Spleen (tissue), 11 donors: ENCODE measurements at regions not wholly inside any gene's neighbourhood (a gene's known extent, or its start where the extent isn't known, plus 50 kb on each side); places are given as distances from the start of the nearest gene placed in this dataset.

Experiments used
- DNase-seq: peaks from one replicate; pipeline ENCODE4 v3.0.0-alpha.2; 2020
- H3K27ac ChIP-seq, 8 donors: fragments of 200-600 bp; sonication (generic) in 7 of 8; 1 replicate in 4 of 8; 2 replicates in 4 of 8; pipeline versions ENCODE4 v1.5.0 to v1.8.0; 2016 to 2021; ENCODE audit warnings: inconsistent platforms in 4 of 8, mild to moderate bottlenecking in 4 of 8, moderate library complexity in 1 of 8
- H3K27me3 ChIP-seq, 7 donors: fragments of 200-600 bp; sonication (generic) in 6 of 7; replicated peaks in 1 of 7; 1 replicate in 4 of 7; 2 replicates in 3 of 7; pipeline versions ENCODE4 v1.5.0 to v1.8.0; 2016 to 2021; ENCODE audit warnings: inconsistent platforms in 3 of 7, mild to moderate bottlenecking in 1 of 7
- H3K36me3 ChIP-seq, 6 donors: fragments of 200-600 bp; sonication (generic) in 5 of 6; 1 replicate in 4 of 6; 2 replicates in 2 of 6; pipeline versions ENCODE4 v1.5.0 to v1.8.0; 2016 to 2021; ENCODE audit warnings: inconsistent platforms in 2 of 6
- H3K4me1 ChIP-seq, 6 donors: fragments of 200-600 bp; sonication (generic) in 5 of 6; 1 replicate in 3 of 6; 2 replicates in 3 of 6; pipeline versions ENCODE4 v1.5.0 to v1.8.0; 2016 to 2021; ENCODE audit warnings: inconsistent platforms in 3 of 6
- H3K4me3 ChIP-seq, 8 donors: fragments of 200-600 bp; sonication (generic) in 7 of 8; 1 replicate in 4 of 8; 2 replicates in 4 of 8; pipeline versions ENCODE4 v1.5.0 to v1.8.0; 2016 to 2021; ENCODE audit warnings: inconsistent platforms in 4 of 8, mild to moderate bottlenecking in 4 of 8, moderate library complexity in 2 of 8
- H3K9me3 ChIP-seq, 8 donors: fragments of 200-600 bp; sonication (generic) in 7 of 8; 1 replicate in 4 of 8; 2 replicates in 4 of 8; pipeline versions ENCODE4 v1.5.0 to v1.8.0; 2016 to 2021; ENCODE audit warnings: inconsistent platforms in 4 of 8
- POLR2A ChIP-seq, 3 donors: fragments of 450-650 bp; IDR thresholded peaks; one replicate each; pipeline ENCODE4 v1.5.1; 2017; ENCODE audit warnings: antibody characterized with exemption in 3 of 3, mild to moderate bottlenecking in 1 of 3
- POLR2AphosphoS5 ChIP-seq, 3 donors: sonication (generic); formaldehyde crosslinking; IDR thresholded peaks; one replicate each; pipeline ENCODE4 v1.5.1; 2017; ENCODE audit warnings: antibody characterized with exemption in 3 of 3
- WGBS, 5 donors: extraction: QIAGEN DNeasy Blood & Tissue Kit in 3 of 5; methylation state at CpG; one replicate each; pipeline versions ENCODE4 v1.1.5 to v1.1.7; 2013 to 2018; 5-methylcytosine and 5-hydroxymethylcytosine counted together
- intact Hi-C: fragments of 100-400 bp; cut with DNase I; formaldehyde crosslinking; loops from one replicate; pipeline ENCODE4 v1.15.0; 2023; ENCODE audit warnings: low total_unique reads
- TF ChIP-seq, protein P1 (sequence below), 11 experiments: fragments of 200-600 bp in 7 of 11; fragments of 450-650 bp in 4 of 11; sonication (generic) in 4 of 11; IDR thresholded peaks in 8 of 11; conservative IDR thresholded peaks in 3 of 11; 1 replicate in 7 of 11; 2 replicates in 4 of 11; pipeline versions ENCODE4 v1.4.0 to v1.8.0; 2016 to 2021; ENCODE audit warnings: antibody characterized with exemption in 11 of 11, inconsistent platforms in 4 of 11, mild to moderate bottlenecking in 1 of 11
- donor health status: healthy with polysubstance abuse.
- donor health status: DM: no; HTN: no; CAD: no; lungs with moderate emphysema.
- donor health status: DM: no; HTN: no; CAD: no.
- donor health status: Bipolar disorder and iron deficiency.
- donor health status: healthy.
- donor health status: DM: no; HTN: no; CAD: no.
- donor health status: DM: yes; HTN: yes; CAD: no.

DNA sequence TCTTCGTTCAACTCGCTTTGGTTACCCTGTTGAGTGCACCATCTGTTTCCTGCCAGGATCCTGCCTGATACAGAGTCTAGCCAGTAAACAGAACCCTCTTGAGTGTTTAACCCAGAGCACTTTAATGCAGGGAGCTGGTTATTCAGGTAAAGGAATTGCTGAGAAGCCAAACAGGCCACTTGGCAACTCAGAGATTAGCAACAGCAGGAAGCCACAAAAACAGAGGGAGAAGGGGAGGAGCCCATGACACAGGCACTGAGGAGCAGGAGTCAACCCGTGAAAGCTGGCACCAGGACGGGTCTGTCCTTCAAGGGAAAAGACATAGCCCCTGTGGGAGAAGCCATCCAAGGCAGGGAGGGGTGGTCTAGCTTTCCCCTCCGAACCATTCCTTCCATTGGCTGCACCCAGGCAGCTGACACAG is 641.4 kb downstream of the ZNF674 start:
- no peak for DNase-seq
- TF ChIP-seq POLR2A (IDR thresholded peaks at IDR 0.05) = no peak
- TF ChIP-seq, protein P1, sequence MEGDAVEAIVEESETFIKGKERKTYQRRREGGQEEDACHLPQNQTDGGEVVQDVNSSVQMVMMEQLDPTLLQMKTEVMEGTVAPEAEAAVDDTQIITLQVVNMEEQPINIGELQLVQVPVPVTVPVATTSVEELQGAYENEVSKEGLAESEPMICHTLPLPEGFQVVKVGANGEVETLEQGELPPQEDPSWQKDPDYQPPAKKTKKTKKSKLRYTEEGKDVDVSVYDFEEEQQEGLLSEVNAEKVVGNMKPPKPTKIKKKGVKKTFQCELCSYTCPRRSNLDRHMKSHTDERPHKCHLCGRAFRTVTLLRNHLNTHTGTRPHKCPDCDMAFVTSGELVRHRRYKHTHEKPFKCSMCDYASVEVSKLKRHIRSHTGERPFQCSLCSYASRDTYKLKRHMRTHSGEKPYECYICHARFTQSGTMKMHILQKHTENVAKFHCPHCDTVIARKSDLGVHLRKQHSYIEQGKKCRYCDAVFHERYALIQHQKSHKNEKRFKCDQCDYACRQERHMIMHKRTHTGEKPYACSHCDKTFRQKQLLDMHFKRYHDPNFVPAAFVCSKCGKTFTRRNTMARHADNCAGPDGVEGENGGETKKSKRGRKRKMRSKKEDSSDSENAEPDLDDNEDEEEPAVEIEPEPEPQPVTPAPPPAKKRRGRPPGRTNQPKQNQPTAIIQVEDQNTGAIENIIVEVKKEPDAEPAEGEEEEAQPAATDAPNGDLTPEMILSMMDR (IDR thresholded peaks at IDR 0.05 in 8 of 11, conservative IDR thresholded peaks at IDR 0.05 in 3 of 11) = no peak
- TF ChIP-seq POLR2AphosphoS5 (IDR thresholded peaks at IDR 0.05) = no peak
- H3K27ac ChIP-seq = no peak overlapping the region
- no peaks in the 10 kb centered on the region for H3K36me3 ChIP-seq
- H3K4me3 ChIP-seq = no peak overlapping the region
- H3K27me3 ChIP-seq = no peaks in the 10 kb centered on the region
- 20 to 58% (median 29%) methylated on average over 4 to 5 of the region's 5 CpGs for WGBS, 5 donors
- intact Hi-C loops = no loop called here
- H3K4me1 ChIP-seq = no peaks in the 10 kb centered on the region
- no peaks in the 10 kb centered on the region for H3K9me3 ChIP-seq

GRCh38 chrX:45900766-45901615 is 644.2 kb downstream of the ZNF674 start:
- no peaks in the 10 kb centered on the region for H3K9me3 ChIP-seq
- intact Hi-C loops = no loop called here
- no peaks in the 10 kb centered on the region for H3K27me3 ChIP-seq
- TF ChIP-seq, protein P1 (IDR thresholded peaks at IDR 0.05 in 8 of 11, conservative IDR thresholded peaks at IDR 0.05 in 3 of 11) = no peak
- no peak for TF ChIP-seq POLR2A (IDR thresholded peaks at IDR 0.05)
- no peak for TF ChIP-seq POLR2AphosphoS5 (IDR thresholded peaks at IDR 0.05)
- DNase-seq = no peak
- H3K4me1 ChIP-seq = no peaks in the 10 kb centered on the region
- H3K36me3 ChIP-seq = no peaks in the 10 kb centered on the region
- WGBS, 5 donors = 61 to 77% (median 65%) methylated on average over 9 of the region's 9 CpGs
- H3K4me3 ChIP-seq = no peak overlapping the region
- no peak overlapping the region for H3K27ac ChIP-seq

DNA sequence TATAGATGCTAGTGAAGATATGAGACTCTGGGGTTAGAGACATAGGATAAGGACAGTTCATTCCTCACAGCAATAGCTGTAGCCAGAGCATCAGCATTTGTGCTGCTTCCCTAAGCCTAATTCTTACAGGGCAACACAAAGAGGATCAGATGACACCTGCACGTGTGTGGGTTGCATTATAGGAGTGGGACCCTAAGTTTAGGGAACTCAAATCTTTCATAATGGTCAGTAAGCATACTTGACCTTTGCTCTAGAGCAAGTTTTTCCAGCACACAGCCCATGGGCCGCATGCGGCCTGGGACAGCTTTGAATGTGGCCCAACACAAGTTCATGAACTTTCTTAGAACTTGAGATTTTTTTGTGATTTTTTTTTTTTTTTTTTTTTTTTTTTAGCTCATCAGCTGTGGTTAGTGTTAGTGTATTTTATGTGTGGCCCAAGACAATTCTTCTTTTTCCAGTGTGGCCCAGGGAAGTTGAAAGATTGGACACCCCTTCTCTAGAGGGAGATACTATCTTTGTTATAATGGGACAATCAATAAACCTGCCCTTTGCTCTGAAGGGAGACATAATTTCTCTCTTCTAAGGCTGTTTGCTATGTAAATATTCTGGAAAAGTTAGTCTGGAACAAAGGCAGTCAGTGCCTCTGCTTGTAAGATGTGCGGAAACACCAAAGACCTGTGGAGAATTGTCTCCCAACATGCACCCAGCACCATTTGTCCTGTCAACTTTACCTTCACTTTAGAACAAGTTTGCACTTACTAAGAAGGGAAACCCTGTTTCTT is 650.2 kb downstream of the ZNF674 start:
- H3K27me3 ChIP-seq = peaks cover 0 to 5% (median 0%) of the 10 kb centered on the region in 7 donors
- H3K27ac ChIP-seq = no peak overlapping the region
- 88 to 94% (median 91%) methylated on average over 4 of the region's 4 CpGs for WGBS, 5 donors
- DNase-seq = no peak
- H3K4me3 ChIP-seq = no peak overlapping the region
- H3K4me1 ChIP-seq = no peaks in the 10 kb centered on the region
- H3K36me3 ChIP-seq = no peaks in the 10 kb centered on the region
- TF ChIP-seq, protein P1 (IDR thresholded peaks at IDR 0.05 in 8 of 11, conservative IDR thresholded peaks at IDR 0.05 in 3 of 11) = no peak
- TF ChIP-seq POLR2AphosphoS5 (IDR thresholded peaks at IDR 0.05) (no peak), POLR2A (IDR thresholded peaks at IDR 0.05) (no peak)
- H3K9me3 ChIP-seq = no peaks in the 10 kb centered on the region
- intact Hi-C loops = no loop called here

DNA sequence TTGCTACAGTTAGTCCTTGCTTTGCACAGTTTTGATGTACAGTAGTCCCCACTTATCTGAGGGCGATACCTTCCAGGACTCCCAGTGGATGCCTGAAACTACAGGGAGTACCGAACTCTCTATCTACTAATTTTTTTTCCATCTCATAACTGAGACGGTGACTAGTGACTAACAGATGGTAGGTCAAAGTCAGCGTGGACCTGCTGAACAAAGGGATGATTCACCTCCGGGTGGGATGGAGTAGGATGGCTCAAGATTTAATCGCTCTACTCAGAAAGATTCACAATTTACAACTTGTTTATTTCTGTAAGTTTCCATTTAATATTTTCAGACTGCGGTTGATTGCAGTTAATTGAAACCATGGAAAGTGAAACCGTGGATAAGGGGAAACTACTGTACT is 655.8 kb downstream of the ZNF674 start:
- Histone ChIP-seq H3K4me3 (no peak overlapping the region), H3K27me3 (no peaks in the 10 kb centered on the region), H3K9me3 (no peaks in the 10 kb centered on the region), H3K27ac (no peak overlapping the region), H3K4me1 (no peaks in the 10 kb centered on the region), H3K36me3 (no peaks in the 10 kb centered on the region)
- 84 to 94% (median 89%) methylated on average over 8 of the region's 8 CpGs for WGBS, 5 donors
- TF ChIP-seq POLR2A (IDR thresholded peaks at IDR 0.05) = no peak
- TF ChIP-seq, protein P1 (IDR thresholded peaks at IDR 0.05 in 8 of 11, conservative IDR thresholded peaks at IDR 0.05 in 3 of 11) = no peak
- TF ChIP-seq POLR2AphosphoS5 (IDR thresholded peaks at IDR 0.05) = no peak
- no peak for DNase-seq
- intact Hi-C loops = no loop called here
